Adrenal gland (tissue), 5 donors: ENCODE measurements at regions not wholly inside any gene's neighbourhood (a gene's known extent, or its start where the extent isn't known, plus 50 kb on each side); places are given as distances from the start of the nearest gene placed in this dataset.

Experiments used
- CTCF ChIP-seq, 6 experiments: fragments of 450-650 bp in 4 of 6; fragments of 200-600 bp in 2 of 6; sonication (generic) in 1 of 6; IDR thresholded peaks; 1 replicate in 5 of 6; 2 replicates in 1 of 6; pipeline versions ENCODE4 v1.5.1 to v1.8.0; 2016 to 2021; ENCODE audit warnings: antibody characterized with exemption in 6 of 6, mild to moderate bottlenecking in 2 of 6, moderate library complexity in 1 of 6
- POLR2A ChIP-seq, 2 donors: fragments of 450-650 bp; IDR thresholded peaks; one replicate each; pipeline ENCODE4 v1.6.1; 2017; ENCODE audit warnings: antibody characterized with exemption in 2 of 2, mild to moderate bottlenecking in 2 of 2, moderate library complexity in 1 of 2
- donor health status: DM: no; HTN: no; CAD: no.

- TF ChIP-seq CTCF (IDR thresholded peaks at IDR 0.05) (no peak), POLR2A (IDR thresholded peaks at IDR 0.05) (no peak)
Measured at GRCh38 chr18:38972571-38972970, 1407.0 kb upstream of the CELF4 start.
